Bronchial epithelial cell (primary cell): ENCODE measurements at regions not wholly inside any gene's neighbourhood (a gene's known extent, or its start where the extent isn't known, plus 50 kb on each side); places are given as distances from the start of the nearest gene placed in this dataset.
"Not testable (repeated sequence)": the region's sequence is repeated elsewhere in the genome, so short reads cannot be mapped to it uniquely, and the experiment has no call there.

Source experiments
- DNase-seq: peaks from one replicate; pipeline ENCODE4 v3.0.0-alpha.2; 2010; ENCODE audit warnings: low read depth
- FAIRE-seq: peaks from 2 replicates; lab custom pipeline; 2011; peaks lifted over from hg19 to GRCh38; lab: Jason Lieb, UNC
- H3K27me3 ChIP-seq: 2 replicates; pipeline ENCODE4 v1.5.1; 2011; ENCODE audit warnings: low read length; ENCODE audit not compliant: control insufficient read depth, insufficient read depth
- H3K36me3 ChIP-seq: 2 replicates; pipeline ENCODE4 v1.5.1; 2011; ENCODE audit warnings: low read length; ENCODE audit not compliant: control insufficient read depth, insufficient read depth
- H3K4me3 ChIP-seq: 2 replicates; pipeline ENCODE4 v1.5.1; 2011; ENCODE audit warnings: mild to moderate bottlenecking, low read depth, low read length, control low read depth
- CTCF ChIP-seq: IDR thresholded peaks from 2 replicates; pipeline ENCODE4 v1.5.1; 2011; ENCODE audit warnings: mild to moderate bottlenecking, moderate library complexity, low read length, control low read depth, inconsistent platforms; ENCODE audit not compliant: insufficient read depth, severe bottlenecking

- FAIRE-seq, result no peak
- TF ChIP-seq CTCF, result no peak
- Histone ChIP-seq H3K4me3 (no peak overlapping the region), H3K27me3 (no peaks in the 10 kb centered on the region), H3K36me3 (no peaks in the 10 kb centered on the region)
- DNase-seq, result no peak
Measured at GRCh38 chr1:192463661-192464060, 111.9 kb upstream of the RGS1 start.

- H3K36me3 ChIP-seq, DNase-seq, FAIRE-seq, H3K4me3 ChIP-seq, H3K27me3 ChIP-seq: not testable (repeated sequence)
Measured at GRCh38 chr1:192465221-192465620, 110.4 kb upstream of the RGS1 start.

GRCh38 chr1:192474080-192474683 lies 101.4 kb upstream of the RGS1 start:
- H3K27me3 ChIP-seq, result peaks cover 1% of the 10 kb centered on the region
- DNase-seq (peak; percentile 16), FAIRE-seq (no peak)
- H3K36me3 ChIP-seq, result no peaks in the 10 kb centered on the region
- peak; percentile 49 for TF ChIP-seq CTCF
- H3K4me3 ChIP-seq, result no peak overlapping the region

- FAIRE-seq, result peak; percentile 50
- Histone ChIP-seq H3K27me3 (peaks cover 1% of the 10 kb centered on the region), H3K36me3 (no peaks in the 10 kb centered on the region), H3K4me3 (no peak overlapping the region)
- no peak for TF ChIP-seq CTCF
- DNase-seq, result no peak
Measured at GRCh38 chr1:192475329-192475728, 100.2 kb upstream of the RGS1 start.

GRCh38 chr1:192475970-192476369 lies 99.6 kb upstream of the RGS1 start:
- no peak overlapping the region for H3K4me3 ChIP-seq
- H3K27me3 ChIP-seq, result peaks cover 1% of the 10 kb centered on the region
- TF ChIP-seq CTCF, result no peak
- FAIRE-seq (no peak), DNase-seq (no peak)
- H3K36me3 ChIP-seq, result no peaks in the 10 kb centered on the region

- no peak for FAIRE-seq
- H3K36me3 ChIP-seq, result no peaks in the 10 kb centered on the region
- H3K4me3 ChIP-seq, result no peak overlapping the region
- peak; percentile 55 for DNase-seq
- TF ChIP-seq CTCF, result no peak
- peaks cover 1% of the 10 kb centered on the region for H3K27me3 ChIP-seq
Measured at GRCh38 chr1:192476802-192477298, 98.7 kb upstream of the RGS1 start.
